GM12875 (cell line): ENCODE measurements at regions not wholly inside any gene's neighbourhood (a gene's known extent, or its start where the extent isn't known, plus 50 kb on each side); places are given as distances from the start of the nearest gene placed in this dataset.

ENCODE experiments used
- H3K4me3 ChIP-seq: one replicate; pipeline ENCODE4 v1.5.1; 2011; ENCODE audit warnings: low read depth, low read length, control low read depth
- CTCF ChIP-seq: IDR thresholded peaks from 2 replicates; pipeline ENCODE4 v1.5.1; 2011; ENCODE audit warnings: low read depth, mild to moderate bottlenecking, control low read depth, inconsistent platforms, low read length, moderate library complexity, borderline replicate concordance; ENCODE audit not compliant: insufficient read depth

GRCh38 chr16:76653390-76654026, 376.3 kb downstream of the CNTNAP4 start:
- H3K4me3 ChIP-seq: no peak overlapping the region

GRCh38 chr16:76654088-76654820, 377.1 kb downstream of the CNTNAP4 start:
- H3K4me3 ChIP-seq: no peak overlapping the region
- TF ChIP-seq CTCF: no peak

More at GRCh38 chr16:76653390-76654026, 376.3 kb downstream of the CNTNAP4 start:
- peak; percentile 52 for TF ChIP-seq CTCF

- no peak for TF ChIP-seq CTCF
Measured at GRCh38 chr16:76656994-76657393, 379.8 kb downstream of the CNTNAP4 start.

GRCh38 chr16:76661691-76662235, 384.6 kb downstream of the CNTNAP4 start:
- no peak for TF ChIP-seq CTCF
- H3K4me3 ChIP-seq: no peak overlapping the region

More at GRCh38 chr16:76656994-76657393, 379.8 kb downstream of the CNTNAP4 start:
- no peak overlapping the region for H3K4me3 ChIP-seq

- no peak for TF ChIP-seq CTCF
- no peak overlapping the region for H3K4me3 ChIP-seq
Measured at GRCh38 chr16:76665571-76666275, 388.5 kb downstream of the CNTNAP4 start.

- H3K4me3 ChIP-seq: no peak overlapping the region
- no peak for TF ChIP-seq CTCF
Measured at GRCh38 chr16:76668207-76668725, 391.1 kb downstream of the CNTNAP4 start.
